Progenitor cell of endocrine pancreas (in vitro differentiated cells): ENCODE measurements at regions not wholly inside any gene's neighbourhood (a gene's known extent, or its start where the extent isn't known, plus 50 kb on each side); places are given as distances from the start of the nearest gene placed in this dataset.

Experiments used
- DNase-seq: peaks from one replicate; pipeline ENCODE4 v3.0.0; 2021; ENCODE audit warnings: low spot score; ENCODE audit not compliant: unreplicated experiment
- H3K27ac Mint-ChIP-seq: 2 replicates; pipeline ENCODE4 v1.8.0; 2021; ENCODE audit warnings: mild to moderate bottlenecking, moderate library complexity, mixed read lengths
- H3K27me3 Mint-ChIP-seq: 2 replicates; pipeline ENCODE4 v1.8.0; 2021; ENCODE audit warnings: mixed read lengths
- H3K36me3 Mint-ChIP-seq: 2 replicates; pipeline ENCODE4 v1.8.0; 2022; ENCODE audit warnings: mixed read lengths; ENCODE audit not compliant: insufficient read depth
- H3K4me1 Mint-ChIP-seq: 2 replicates; pipeline ENCODE4 v1.8.0; 2021; ENCODE audit warnings: low read depth, mixed read lengths
- H3K4me3 Mint-ChIP-seq: 2 replicates; pipeline ENCODE4 v1.8.0; 2021; ENCODE audit warnings: low read depth, mild to moderate bottlenecking, moderate library complexity, mixed read lengths
- H3K9me3 Mint-ChIP-seq: 2 replicates; pipeline ENCODE4 v1.8.0; 2021; ENCODE audit warnings: low read depth, mixed read lengths
- TF ChIP-seq, protein P1 (sequence below): fragments of 200-600 bp; sonication (generic); IDR thresholded peaks from one replicate; pipeline ENCODE4 v1.5.0; 2021; ENCODE audit warnings: antibody characterized with exemption, mild to moderate bottlenecking; ENCODE audit not compliant: unreplicated experiment

- Mint-ChIP-seq H3K27ac (no peak overlapping the region), H3K36me3 (no peaks in the 10 kb centered on the region), H3K4me1 (no peaks in the 10 kb centered on the region), H3K4me3 (no peak overlapping the region), H3K9me3 (peaks cover 25% of the 10 kb centered on the region), H3K27me3 (no peaks in the 10 kb centered on the region)
- DNase-seq, result no peak
- TF ChIP-seq, protein P1, sequence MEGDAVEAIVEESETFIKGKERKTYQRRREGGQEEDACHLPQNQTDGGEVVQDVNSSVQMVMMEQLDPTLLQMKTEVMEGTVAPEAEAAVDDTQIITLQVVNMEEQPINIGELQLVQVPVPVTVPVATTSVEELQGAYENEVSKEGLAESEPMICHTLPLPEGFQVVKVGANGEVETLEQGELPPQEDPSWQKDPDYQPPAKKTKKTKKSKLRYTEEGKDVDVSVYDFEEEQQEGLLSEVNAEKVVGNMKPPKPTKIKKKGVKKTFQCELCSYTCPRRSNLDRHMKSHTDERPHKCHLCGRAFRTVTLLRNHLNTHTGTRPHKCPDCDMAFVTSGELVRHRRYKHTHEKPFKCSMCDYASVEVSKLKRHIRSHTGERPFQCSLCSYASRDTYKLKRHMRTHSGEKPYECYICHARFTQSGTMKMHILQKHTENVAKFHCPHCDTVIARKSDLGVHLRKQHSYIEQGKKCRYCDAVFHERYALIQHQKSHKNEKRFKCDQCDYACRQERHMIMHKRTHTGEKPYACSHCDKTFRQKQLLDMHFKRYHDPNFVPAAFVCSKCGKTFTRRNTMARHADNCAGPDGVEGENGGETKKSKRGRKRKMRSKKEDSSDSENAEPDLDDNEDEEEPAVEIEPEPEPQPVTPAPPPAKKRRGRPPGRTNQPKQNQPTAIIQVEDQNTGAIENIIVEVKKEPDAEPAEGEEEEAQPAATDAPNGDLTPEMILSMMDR, result no peak
Observed at GRCh38 chr6:159617444-159617843, 75.6 kb downstream of the SOD2 start.

DNA sequence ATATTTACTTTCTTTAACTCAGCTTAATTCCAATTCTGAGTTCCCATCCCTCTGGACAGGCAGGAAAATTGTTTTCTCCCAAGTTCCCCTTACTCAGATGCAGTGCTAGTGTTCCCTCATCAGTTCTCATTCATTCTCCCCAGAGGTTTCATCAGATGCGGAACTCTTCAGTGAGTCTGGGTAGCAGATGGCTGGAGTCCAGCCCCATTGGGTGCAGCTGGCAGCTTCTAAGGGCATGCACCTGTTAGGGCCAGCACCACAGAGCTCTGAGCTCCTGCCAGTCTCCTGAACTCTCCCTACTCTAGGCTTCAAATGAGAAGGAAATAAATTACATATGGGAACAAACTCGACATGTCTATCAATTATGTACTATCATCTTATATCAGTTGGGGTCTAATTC, 76.6 kb downstream of the SOD2 start:
- Mint-ChIP-seq H3K9me3 (peaks cover 25% of the 10 kb centered on the region), H3K27ac (no peak overlapping the region), H3K27me3 (no peaks in the 10 kb centered on the region), H3K36me3 (no peaks in the 10 kb centered on the region), H3K4me3 (no peak overlapping the region), H3K4me1 (no peaks in the 10 kb centered on the region)
- no peak for DNase-seq
- TF ChIP-seq, protein P1, result no peak

DNA sequence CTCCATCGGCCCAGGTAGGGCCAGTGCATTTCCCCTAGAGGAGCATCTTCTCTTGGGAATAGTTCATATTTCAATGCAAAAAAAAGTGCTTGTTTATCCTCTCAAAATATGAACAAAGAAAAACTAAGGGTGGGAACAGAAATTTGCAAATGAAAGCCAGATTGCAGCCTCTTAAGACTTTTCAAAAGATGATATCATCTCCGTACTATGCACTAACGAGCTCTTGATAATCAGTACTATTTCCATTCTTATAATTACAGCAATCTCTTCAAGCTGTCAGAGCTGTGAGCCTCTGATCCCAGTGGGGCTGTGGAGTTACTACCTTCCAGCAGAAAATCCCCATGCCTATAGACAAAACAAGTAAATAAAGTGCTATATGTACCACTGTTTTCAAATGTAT, 77.1 kb downstream of the SOD2 start:
- Mint-ChIP-seq H3K4me3 (no peak overlapping the region), H3K9me3 (peaks cover 25% of the 10 kb centered on the region), H3K27me3 (no peaks in the 10 kb centered on the region), H3K4me1 (no peaks in the 10 kb centered on the region), H3K36me3 (no peaks in the 10 kb centered on the region), H3K27ac (no peak overlapping the region)
- TF ChIP-seq, protein P1, result no peak
- no peak for DNase-seq

DNA sequence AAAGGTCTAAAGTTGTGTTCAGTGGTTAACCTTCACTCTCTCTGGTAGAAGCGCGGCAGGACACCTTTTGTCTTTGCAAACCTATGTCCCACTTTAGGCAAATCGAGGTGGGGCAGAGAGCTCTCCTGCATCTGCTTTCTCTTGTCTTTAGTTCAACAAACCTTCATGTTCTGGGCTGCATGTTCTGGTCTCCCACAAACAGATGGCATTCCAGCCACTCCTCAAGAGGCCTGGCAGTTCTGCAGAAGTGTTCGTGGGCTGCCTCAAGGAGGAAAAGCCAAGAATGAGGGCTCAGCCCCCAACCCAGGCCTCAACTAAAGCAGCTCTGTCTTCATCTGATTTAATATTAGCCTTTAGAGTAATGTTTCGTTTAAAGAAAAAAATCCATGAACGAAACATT, 82.2 kb downstream of the SOD2 start:
- DNase-seq, result no peak
- Mint-ChIP-seq H3K27ac (no peak overlapping the region), H3K27me3 (no peaks in the 10 kb centered on the region)

GRCh38 chr6:159609652-159610178, 83.3 kb downstream of the SOD2 start:
- TF ChIP-seq, protein P1, result no peak
- H3K9me3 Mint-ChIP-seq, result peaks cover 2% of the 10 kb centered on the region
- no peaks in the 10 kb centered on the region for H3K36me3 Mint-ChIP-seq
- no peak for DNase-seq
- H3K4me1 Mint-ChIP-seq, result no peaks in the 10 kb centered on the region
- no peak overlapping the region for H3K27ac Mint-ChIP-seq
- no peak overlapping the region for H3K4me3 Mint-ChIP-seq
- H3K27me3 Mint-ChIP-seq, result no peaks in the 10 kb centered on the region

More for the DNA sequence above, 82.2 kb downstream of the SOD2 start:
- Mint-ChIP-seq H3K4me1 (no peaks in the 10 kb centered on the region), H3K4me3 (no peak overlapping the region), H3K36me3 (no peaks in the 10 kb centered on the region), H3K9me3 (peaks cover 8% of the 10 kb centered on the region)
- TF ChIP-seq, protein P1, result no peak
